Brain microvascular endothelial cell (primary cell): ENCODE measurements at regions not wholly inside any gene's neighbourhood (a gene's known extent, or its start where the extent isn't known, plus 50 kb on each side); places are given as distances from the start of the nearest gene placed in this dataset.

ENCODE experiments used
- DNase-seq: peaks from one replicate; pipeline ENCODE4 v3.0.0-alpha.2; 2020
- H3K27ac ChIP-seq: fragments of 250-450 bp; sonication (Bioruptor Pico); 2 replicates; pipeline ENCODE4 v1.5.1; 2020; ENCODE audit warnings: mild to moderate bottlenecking, moderate library complexity
- H3K27me3 ChIP-seq: fragments of 250-450 bp; sonication (Bioruptor Pico); replicated peaks from 2 replicates; pipeline ENCODE4 v1.5.1; 2020; ENCODE audit warnings: mild to moderate bottlenecking
- H3K36me3 ChIP-seq: fragments of 250-450 bp; sonication (Bioruptor Pico); replicated peaks from 2 replicates; pipeline ENCODE4 v1.5.1; 2020; ENCODE audit warnings: mild to moderate bottlenecking
- H3K4me3 ChIP-seq: 2 replicates; pipeline ENCODE4 v1.5.1; 2011; ENCODE audit warnings: low read depth, mild to moderate bottlenecking, control low read depth, low read length, moderate library complexity
- CTCF ChIP-seq: IDR thresholded peaks from 2 replicates; pipeline ENCODE4 v1.5.1; 2011; ENCODE audit warnings: low read depth, mild to moderate bottlenecking, moderate library complexity, low read length, control low read depth, inconsistent platforms; ENCODE audit errors: missing control alignments
- in situ Hi-C: cut with HindIII; loops from 2 replicates; pipeline ENCODE4 v1.10.0; 2017; ENCODE audit warnings: low sequenced_read_pairs, low pct_ligation_motif_present

GRCh38 chr5:109614981-109615380 is 74.7 kb upstream of the MAN2A1 start:
- in situ Hi-C loops = no loop called here
- Histone ChIP-seq H3K27ac (no peak overlapping the region), H3K36me3 (no peaks in the 10 kb centered on the region), H3K4me3 (no peak overlapping the region), H3K27me3 (no peaks in the 10 kb centered on the region)
- no peak for DNase-seq
- TF ChIP-seq CTCF = no peak

- in situ Hi-C loops = no loop called here
- DNase-seq = no peak
These were observed 75.4 kb upstream of the MAN2A1 start for GRCh38 chr5:109614301-109614700.

GRCh38 chr5:109612278-109612905 is 77.3 kb upstream of the MAN2A1 start:
- no peak for TF ChIP-seq CTCF
- in situ Hi-C loops = no loop called here
- H3K27me3 ChIP-seq = no peaks in the 10 kb centered on the region
- H3K27ac ChIP-seq = no peak overlapping the region
- no peak for DNase-seq
- no peak overlapping the region for H3K4me3 ChIP-seq
- no peaks in the 10 kb centered on the region for H3K36me3 ChIP-seq

More at GRCh38 chr5:109614301-109614700, 75.4 kb upstream of the MAN2A1 start:
- H3K4me3 ChIP-seq = no peak overlapping the region
- no peaks in the 10 kb centered on the region for H3K36me3 ChIP-seq
- H3K27ac ChIP-seq = no peak overlapping the region
- TF ChIP-seq CTCF = no peak
- H3K27me3 ChIP-seq = no peaks in the 10 kb centered on the region

- in situ Hi-C loops = no loop called here
- no peak for TF ChIP-seq CTCF
- no peaks in the 10 kb centered on the region for H3K27me3 ChIP-seq
- H3K36me3 ChIP-seq = no peaks in the 10 kb centered on the region
- no peak overlapping the region for H3K4me3 ChIP-seq
- H3K27ac ChIP-seq = no peak overlapping the region
- DNase-seq = no peak
These were observed 78.2 kb upstream of the MAN2A1 start for GRCh38 chr5:109611505-109611904.

- in situ Hi-C loops = no loop called here
- no peaks in the 10 kb centered on the region for H3K36me3 ChIP-seq
- TF ChIP-seq CTCF = no peak
- no peak overlapping the region for H3K4me3 ChIP-seq
- no peak for DNase-seq
- H3K27ac ChIP-seq = no peak overlapping the region
- H3K27me3 ChIP-seq = no peaks in the 10 kb centered on the region
These were observed 78.7 kb upstream of the MAN2A1 start for GRCh38 chr5:109611061-109611460.

- in situ Hi-C loops = no loop called here
- no peak for DNase-seq
- TF ChIP-seq CTCF = no peak
- no peak overlapping the region for H3K27ac ChIP-seq
- H3K27me3 ChIP-seq = no peaks in the 10 kb centered on the region
- H3K36me3 ChIP-seq = no peaks in the 10 kb centered on the region
- H3K4me3 ChIP-seq = no peak overlapping the region
These were observed 79.1 kb upstream of the MAN2A1 start for GRCh38 chr5:109610581-109610980.
